Fibroblast of skin of left biceps (primary cell): ENCODE measurements at regions not wholly inside any gene's neighbourhood (a gene's known extent, or its start where the extent isn't known, plus 50 kb on each side); places are given as distances from the start of the nearest gene placed in this dataset.

Experiments used
- DNase-seq, 2 experiments: peaks; one replicate each; pipeline ENCODE4 v3.0.0-alpha.2; 2013; ENCODE audit warnings: low read depth in 2 of 2

DNA sequence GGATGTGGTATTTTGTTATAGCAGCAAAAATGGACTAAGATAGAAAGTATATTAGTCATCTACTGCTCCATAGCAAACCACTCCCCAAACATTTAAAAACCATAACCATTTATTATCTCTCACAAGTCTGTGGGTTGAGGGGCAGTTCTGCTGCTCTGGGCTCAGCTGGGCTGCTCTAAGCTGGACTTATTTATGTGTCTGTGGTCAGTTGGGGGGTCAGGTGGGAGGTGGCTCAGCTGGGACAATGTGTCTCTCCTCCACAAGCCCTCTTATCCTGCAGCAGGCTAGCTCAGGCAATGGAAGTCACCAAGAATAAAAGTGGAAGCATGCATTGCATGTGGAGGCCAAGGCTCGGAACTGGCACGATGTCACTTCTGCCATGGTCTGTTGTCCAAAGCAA is 226.1 kb upstream of the N4BP1 start:
- DNase-seq = no peak

DNA sequence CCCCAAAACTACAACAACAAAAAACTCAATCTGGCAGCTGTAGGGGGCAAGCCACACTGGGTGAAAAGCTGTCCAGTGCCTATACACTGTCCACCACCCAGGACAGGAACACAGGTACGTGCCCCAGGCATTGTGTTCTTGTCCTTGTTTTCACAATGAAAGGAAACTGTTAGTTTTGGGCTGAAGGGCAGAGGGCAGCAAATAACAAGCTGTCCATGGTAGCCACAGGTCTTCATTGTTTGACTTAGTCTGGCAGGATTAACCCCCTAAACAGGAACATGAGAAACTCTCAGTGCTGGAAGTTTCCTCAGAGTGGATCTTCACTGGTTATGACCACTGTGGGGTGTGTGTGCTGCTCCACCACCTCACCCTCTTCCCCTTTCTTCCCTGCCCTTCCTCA is 224.6 kb upstream of the N4BP1 start:
- no peak for DNase-seq

DNA sequence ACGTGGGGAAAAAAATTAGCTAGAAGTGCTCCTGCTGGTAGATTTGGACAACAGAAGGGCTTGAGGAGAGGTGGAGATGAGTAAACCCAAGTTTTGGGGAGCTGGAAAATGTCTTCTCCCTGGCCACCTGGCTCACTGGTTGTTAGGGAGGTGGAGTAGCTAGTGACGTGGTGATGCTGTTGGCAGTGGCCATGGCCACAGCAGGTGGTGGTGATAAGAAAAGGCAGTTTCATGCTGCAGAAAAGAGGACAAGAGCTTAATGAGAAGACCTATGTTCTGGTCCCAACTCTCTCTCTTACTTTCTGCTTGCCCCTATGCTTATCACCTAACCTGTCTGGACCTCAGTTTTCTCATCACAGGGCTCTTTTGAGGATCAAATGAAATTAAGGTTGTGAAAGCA is 223.5 kb upstream of the N4BP1 start:
- no peak for DNase-seq

DNA sequence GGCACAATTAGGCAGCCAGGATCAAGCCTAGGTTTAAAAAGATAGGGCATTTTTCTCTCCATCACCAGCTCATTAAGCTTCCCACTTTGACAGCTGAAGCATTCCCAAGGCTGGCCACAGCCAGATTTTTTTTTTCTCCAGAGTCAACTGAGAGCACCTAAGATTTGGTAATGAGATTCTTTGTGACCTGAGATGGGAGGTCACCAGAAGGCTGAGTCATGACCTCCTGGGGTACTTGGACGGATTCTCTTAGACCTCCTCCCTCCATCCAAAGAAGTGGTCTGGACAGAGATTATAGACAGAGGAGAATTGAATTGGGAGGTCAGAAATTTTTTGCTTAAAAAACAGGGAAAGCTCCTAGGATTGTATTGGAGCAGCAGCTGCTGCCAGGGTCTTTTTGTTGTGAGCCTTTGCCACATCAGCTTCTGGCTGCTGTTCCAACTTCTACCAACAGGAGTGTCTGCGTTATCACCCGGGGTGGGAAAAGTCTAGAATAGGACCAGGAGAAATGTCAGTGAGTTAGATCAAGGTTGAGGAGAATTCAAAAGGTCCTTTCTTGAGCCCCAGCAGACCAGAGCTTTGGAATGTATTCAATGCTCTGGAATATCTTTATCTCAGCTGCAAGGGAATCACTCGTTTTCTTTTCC is 221.2 kb upstream of the N4BP1 start:
- DNase-seq = no peak

DNA sequence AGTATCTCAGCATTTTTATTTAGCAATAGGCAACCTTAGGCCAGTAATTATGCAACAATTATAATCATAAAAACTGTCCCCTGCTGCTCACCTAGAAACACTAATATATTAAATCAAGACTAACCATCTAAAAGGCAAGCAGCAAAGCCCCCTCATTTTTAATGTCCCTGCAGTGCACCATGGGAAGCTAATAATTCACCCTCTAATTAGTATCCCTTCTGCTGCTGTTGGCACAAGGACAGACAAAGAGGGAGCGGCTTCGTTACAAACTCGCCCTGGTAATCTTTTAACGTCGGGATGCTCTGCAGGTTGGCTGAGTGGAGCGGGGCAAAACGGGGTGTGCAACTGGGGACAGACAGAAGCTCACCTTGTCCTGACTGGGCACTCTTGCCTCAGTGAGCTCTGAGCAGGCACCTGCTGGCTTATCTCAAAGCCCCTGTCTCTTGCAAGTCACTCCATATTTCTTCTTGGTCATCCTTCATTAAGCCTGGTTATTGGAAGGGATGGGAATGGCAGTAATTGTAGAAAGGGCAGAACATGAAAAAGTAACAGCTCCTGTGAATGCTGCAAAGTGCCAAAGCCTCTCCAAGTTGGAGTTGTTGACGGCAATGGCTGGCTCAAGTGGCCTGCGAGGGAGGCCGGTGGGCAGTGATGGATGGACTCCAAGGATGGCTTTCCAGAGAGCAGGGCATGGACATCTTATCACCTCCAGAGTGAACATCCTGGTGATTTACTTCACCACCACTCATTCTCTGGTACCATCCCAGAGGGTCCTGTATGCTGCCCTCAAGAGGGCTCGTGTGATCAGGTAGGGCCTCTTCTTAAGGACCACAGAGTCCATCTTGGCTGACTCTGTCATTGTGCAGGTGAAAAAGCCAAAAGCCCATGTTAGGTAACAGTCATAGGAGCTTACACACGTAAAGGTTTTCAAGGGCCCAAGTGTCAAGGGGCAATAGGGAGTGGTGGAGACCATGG is 219.6 kb upstream of the N4BP1 start:
- DNase-seq = no peak

DNA sequence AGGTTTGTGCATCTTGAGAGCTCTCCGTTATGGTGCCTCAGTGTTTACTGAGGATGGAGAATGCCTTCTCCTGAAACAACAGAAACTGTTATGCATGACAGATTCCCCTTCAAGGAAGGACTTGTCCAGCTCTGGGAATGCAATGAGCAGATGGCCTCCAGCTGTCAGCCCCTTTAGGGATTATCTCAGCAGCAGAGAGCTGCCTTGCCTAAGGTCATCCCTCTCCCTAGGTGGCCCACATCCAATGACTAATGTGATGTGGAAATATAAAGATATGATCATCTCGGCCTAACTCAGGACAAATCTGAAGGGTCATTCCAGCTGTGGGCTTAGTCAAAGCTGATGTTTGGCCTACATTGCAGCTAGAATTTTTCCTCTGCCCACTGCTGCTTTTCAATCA is 214.3 kb upstream of the N4BP1 start:
- no peak for DNase-seq

DNA sequence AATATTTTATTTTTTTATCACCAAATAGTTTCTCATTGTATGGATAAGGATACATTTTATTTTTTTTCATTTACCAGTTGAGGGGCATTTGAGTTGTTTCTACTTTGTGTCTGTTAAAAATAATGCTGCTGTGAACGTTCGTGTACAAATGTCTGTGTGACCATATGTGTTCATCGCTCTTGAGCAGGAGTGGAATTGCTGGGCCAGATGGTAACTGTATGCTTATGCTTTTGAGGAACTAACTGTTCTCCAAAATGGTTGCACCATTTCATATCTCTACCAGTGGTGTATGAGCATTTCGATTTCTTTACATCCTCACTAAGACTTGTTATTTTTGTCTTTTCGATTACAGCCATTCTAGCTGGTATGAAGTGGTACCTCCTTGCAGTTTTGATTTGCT is 212.5 kb upstream of the N4BP1 start:
- DNase-seq = no peak

DNA sequence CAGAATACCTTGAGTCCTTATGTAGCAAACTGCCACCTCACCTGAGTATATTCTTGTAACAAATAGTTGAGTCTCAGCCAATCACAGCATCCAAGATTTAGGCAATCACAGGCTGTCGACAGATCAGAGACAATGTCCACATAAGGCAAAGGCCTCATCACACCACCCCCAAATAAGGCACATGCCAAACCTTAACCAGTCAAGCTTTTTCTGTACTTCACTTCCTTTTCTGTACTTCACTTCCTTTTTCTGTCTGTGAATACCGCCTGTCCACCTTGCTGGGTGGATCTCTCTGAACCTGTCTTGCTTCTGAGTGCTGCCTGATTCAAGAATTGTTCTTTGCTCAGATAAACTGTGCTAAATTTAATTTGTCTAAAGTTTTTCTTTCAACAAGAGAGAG is 210.4 kb upstream of the N4BP1 start:
- DNase-seq = no peak

DNA sequence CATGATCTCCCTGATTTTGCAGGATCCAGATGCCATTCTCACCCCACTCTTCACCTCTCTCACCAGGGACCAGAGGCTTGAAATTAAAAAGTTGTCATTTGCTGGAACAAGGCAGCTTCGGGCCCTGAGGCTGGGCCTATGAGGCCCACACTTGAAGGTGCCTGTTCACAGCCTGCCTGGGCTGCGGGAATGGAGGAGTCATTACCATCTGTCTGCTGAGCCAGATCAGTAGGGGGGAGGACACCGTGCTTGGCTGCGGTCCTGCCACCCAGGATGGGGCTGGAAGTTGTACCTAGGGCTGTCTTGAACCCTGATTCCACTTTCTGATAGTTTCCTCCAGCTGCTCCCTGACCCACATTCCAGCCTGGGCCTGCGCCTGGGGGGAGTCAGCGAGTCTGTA is 208.3 kb upstream of the N4BP1 start:
- DNase-seq = no peak

DNA sequence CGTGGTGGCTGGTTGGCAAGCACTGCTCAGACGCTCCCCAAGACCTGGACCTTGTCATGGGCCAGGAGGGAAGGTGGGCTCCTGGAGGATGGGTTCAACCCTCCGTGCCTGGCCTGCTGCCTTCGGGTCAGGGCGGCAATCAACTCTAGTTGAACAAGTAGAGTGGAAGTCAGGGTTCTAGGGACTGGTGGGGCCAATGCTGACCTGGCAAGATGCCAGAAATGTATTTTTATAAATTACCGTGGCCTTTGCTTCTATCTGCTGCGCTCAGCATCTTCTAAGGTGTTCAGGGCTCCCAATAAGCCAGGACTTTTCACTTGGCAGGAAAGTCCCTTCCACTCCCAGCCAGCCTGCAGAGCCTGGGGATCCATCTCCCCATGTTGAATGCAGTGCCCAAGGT is 207.1 kb upstream of the N4BP1 start:
- DNase-seq = no peak

DNA sequence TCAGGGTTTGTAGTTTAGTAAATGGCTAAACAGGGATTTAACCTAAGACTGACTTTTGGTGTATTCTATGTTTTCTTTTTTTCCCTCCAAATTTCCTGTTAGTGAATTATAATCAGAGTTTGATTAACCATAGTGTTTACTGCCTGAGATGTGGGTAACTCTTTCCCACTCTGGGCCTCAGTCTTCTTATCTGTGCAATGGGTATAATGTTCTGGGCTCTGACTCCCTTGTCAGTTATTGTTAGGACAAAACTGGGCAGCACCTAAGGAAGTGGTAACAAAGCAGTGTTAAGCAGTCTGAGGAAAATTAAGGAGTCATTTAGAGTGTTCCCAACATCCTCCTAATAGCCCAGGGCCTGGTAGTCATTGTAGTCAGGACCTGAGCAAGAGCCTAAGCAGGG is 206.4 kb upstream of the N4BP1 start:
- DNase-seq = no peak

DNA sequence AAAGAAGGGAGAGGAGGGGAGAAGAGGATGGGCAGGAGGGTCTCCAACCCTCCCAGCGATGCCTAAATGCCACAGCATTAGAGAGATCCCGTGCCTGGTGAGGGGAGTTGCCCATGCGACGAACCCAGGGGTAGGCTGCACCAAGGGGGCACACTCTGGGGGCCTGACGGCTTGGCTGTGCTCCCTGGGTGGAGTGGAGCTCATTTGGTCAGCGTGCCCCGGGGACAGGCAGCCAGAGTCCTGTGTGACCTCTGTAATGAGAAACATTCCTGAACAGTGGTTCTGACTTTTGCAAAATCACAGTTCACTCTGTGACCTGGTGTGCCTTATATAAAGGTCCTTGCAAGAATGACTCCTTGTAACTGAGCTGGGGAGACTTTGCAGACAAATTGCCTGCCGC is 205.0 kb upstream of the N4BP1 start:
- DNase-seq = no peak

DNA sequence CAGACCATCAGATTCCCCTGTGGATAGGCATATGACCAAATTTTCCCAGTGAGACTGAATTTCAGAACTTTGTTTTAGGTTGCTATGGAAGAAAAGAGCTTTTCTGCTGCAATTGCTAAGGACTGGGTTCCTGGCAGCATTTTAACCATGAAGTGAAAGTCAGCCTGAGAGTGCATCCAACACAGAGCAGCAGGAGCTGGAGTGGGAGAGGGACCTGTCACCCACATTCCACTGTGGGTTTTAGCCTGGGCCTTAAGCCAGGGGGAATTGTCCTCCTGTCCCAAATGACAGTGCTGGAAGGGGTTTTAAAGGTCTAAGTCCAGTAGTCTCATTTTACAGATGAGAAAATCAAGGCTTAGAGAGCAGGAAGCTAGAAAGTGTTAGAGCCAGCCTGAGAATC is 203.5 kb upstream of the N4BP1 start:
- DNase-seq = no peak

DNA sequence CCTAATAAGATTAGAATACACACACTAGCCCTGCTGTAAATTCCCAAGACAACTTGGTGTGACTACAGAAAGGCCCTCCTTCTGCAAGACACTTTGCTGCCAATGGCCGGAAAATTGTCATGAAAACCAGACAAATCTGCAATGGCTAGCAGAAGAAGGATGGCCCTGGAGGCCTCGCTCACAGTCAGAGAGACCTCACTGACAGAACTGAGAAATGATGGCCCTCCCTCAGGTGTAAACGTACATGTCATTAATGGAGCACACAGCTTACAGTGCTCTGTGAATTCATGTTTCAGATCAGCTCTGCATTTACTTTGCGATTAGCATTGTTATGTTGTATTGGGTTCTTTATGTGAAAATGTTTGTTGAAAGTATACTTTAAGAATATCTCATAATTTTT is 202.9 kb upstream of the N4BP1 start:
- no peak for DNase-seq

DNA sequence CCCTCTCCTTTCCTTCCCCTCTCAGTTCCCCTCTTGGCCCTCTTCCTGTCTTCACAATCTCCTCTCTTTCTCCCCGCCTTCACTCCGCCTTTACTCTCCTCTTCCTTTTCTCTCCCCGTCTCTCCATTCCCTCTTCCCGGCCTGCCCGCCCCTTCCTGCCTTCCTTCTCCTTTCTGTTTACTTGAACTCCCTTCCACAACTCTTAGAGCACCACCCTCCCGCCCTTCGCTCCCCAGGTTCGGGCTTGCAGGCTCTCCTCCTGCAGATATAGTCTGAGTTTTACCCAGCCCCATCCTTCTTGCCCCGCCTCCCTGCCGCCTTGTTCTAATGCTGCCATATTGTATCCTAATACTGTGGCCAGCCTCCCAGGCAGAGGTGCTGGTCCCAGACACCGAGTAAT is 201.5 kb upstream of the N4BP1 start:
- DNase-seq = no peak

DNA sequence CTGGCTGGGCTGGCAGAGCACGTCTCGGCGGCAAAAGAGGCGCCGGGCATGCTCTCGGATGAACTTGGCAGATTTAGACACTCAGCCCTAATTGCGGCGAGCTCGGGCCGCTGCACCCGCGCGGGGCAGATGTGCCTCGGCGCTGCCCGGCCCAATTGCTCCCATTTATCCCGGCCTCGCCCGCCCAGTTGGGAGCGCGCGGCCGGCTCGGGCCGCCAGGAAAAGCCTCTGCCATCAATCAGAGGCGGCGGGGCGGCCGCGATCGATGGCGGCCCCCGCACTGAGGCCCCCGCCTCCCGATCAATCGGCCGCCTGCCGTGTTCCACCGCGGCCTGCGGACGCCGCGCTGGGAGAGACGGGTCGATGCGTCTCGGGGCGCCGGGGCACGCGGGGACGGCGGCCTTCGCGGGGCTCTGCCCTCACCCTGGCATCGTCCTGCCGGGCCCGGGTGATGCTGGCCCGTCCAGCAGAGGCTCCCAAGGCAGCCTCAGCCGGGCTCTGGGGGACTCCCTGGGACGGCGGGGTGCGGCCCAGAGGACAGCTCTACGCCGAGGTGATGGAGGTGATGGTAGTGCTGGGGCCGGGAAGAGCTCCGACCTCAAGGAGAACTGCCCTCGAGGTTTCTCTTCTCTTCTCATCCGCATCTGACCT is 200.9 kb upstream of the N4BP1 start:
- DNase-seq = no peak

DNA sequence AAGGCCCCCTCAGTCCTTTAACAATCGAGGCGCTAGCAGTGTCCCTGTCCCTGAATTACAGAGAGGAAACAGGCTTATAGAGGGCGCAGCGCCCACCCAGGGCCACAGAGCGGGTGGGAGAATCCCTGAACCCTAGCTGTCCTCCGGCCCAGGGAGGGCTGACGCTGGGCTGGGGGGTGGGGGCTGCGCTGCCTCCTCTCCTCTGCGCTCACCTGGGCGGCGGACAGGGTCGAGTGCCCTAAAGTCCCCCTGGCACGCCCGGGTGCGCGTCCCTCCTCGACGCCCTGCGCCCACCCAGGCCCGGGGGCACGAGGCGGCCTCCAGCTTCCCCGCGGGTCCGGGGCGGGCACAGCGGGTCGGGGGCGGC is 200.4 kb upstream of the N4BP1 start:
- no peak for DNase-seq

DNA sequence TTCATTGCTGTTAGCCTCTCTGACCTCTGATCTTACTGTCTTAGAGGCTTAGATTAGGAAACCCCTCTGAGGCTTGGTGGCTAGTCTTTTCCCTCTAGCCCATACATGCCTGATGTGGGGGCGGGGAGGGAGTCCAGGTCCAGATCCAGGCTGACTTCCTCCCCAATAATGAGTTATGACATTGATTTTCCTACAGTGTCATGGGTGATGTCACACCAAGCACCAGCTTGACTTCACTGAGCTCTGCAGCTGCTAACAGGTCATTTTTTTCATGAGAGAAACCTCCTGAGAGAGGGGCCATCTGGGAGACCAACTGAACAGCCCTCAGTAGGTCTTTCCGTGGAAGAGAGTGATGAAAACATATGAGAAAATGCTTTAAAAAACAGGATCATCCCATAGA is 180.2 kb upstream of the N4BP1 start:
- DNase-seq = no peak

DNA sequence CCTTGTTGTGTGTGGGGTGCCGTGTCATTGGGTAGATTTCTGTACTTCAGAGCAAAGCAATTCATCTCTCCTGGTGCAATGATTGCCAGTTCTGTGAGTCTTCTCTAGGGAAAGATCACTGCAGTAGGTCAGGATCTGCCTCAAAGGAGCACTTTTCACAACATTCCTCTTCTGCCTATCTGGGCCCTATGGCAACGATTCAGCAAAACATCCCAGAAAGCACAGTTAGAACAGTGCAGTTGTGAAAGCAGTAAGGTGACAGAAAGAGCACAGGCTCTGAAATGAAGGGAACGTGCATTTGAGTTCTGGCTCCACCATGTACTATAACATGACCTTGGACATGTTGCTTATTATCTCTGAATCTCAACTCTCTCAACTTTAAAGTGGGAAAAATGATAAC is 178.5 kb upstream of the N4BP1 start:
- no peak for DNase-seq

DNA sequence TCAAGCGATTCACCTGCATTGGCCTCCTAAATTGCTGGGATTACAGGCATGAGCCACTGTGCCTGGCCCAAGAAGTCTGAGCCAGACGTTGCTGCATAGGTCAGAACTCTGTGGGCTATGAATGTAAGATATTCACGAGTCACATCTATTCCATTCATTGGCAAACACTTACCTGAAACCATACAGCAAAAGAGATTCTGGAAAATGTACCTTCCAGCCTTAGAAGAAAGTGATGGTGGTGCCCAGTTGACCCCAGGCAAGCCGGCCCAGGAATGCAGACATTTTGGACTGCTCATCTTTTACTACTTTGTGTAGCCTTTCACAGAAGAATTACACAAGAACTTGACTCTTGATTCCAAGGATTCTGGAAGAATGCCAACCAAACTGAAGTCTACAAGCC is 135.6 kb upstream of the N4BP1 start:
- no peak for DNase-seq

DNA sequence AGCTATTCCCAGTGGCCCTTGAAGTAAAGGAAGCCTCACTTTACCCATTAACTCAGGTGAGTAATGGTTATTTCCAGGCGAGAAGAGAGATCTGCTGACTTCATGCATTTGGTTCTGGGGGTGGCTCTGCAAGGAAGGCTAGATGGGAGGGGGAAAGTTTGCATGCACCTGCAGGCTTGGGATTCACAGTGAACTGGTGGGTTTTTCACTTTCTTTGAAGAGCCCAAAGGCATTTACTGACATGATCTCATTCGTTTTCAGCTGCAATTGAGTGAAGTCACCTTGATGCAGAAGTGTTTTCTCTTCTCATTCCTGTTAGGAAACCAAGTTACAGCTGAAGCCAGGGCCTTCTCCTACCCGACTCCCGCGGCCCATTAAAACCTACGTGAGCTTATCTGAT is 131.0 kb upstream of the N4BP1 start:
- no peak for DNase-seq

DNA sequence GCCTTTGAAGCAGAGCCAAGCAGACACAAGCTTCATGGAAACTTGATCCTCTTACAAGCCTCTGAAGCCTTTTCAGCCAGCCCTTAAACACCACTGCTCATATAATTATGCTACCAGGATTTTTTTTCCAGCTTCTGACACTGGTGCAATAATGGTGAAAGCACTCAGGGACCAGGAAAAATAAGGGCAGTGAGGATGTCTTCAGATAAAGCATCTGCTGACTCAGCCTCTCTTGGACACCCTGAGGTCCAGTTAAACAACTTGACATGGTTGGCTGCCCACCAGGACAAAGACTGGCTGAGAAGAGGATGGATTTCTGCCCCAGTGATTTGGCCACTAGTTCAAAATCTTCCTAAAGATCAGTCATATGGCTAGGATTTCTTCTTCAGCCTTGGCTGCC is 124.2 kb upstream of the N4BP1 start:
- DNase-seq = no peak

DNA sequence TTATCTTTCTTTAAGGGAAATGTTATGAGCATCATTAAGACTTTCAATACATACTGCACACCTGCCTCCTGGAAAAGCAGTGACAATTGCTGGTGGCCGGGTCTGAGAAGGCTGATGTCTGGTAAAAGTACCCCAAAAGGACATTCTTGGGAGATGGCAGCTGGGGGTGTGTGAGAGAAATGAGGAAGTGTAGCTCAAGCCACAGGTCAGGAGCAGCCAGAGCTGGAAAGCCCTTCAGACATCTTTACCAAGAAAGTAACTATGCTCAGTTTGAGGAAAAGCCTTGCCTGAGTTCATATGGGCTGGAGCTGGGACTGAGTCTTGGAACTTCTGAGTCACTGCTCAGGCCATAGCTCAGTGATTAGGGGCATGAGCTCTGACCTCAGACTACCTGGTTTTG is 94.7 kb upstream of the N4BP1 start:
- no peak for DNase-seq
